Upper lobe of left lung (tissue), 6 donors: ENCODE measurements at regions not wholly inside any gene's neighbourhood (a gene's known extent, or its start where the extent isn't known, plus 50 kb on each side); places are given as distances from the start of the nearest gene placed in this dataset.

Source experiments
- ATAC-seq, 2 donors: fragments of 200-7000 bp; cut with Tn5 transposase; one replicate each; pipeline ENCODE4 v1.9.1; 2022; ENCODE audit warnings: mild to moderate bottlenecking in 2 of 2, moderate library complexity in 2 of 2; ENCODE audit not compliant: low FRiP score in 2 of 2
- DNase-seq, 2 donors: peaks; one replicate each; pipeline ENCODE4 v3.0.0-alpha.2; 2019 to 2020
- H3K27ac ChIP-seq, 4 donors: fragments of 200-600 bp; sonication (generic); one replicate each; pipeline ENCODE4 v1.5.1; 2016 to 2019
- H3K27me3 ChIP-seq, 4 donors: fragments of 200-600 bp; sonication (generic); one replicate each; pipeline ENCODE4 v1.5.1; 2017 to 2019
- H3K36me3 ChIP-seq, 4 donors: fragments of 200-600 bp; sonication (generic); one replicate each; pipeline ENCODE4 v1.5.1; 2016 to 2019
- H3K4me1 ChIP-seq, 4 donors: fragments of 200-600 bp; sonication (generic); one replicate each; pipeline ENCODE4 v1.5.1; 2018 to 2019
- H3K4me3 ChIP-seq, 4 donors: fragments of 200-600 bp; sonication (generic); one replicate each; pipeline ENCODE4 v1.5.1; 2017 to 2019; ENCODE audit warnings: mild to moderate bottlenecking in 2 of 4, moderate library complexity in 1 of 4
- H3K9me3 ChIP-seq, 4 donors: fragments of 200-600 bp; sonication (generic); one replicate each; pipeline ENCODE4 v1.5.1; 2018 to 2019
- EP300 ChIP-seq, 4 donors: sonication (generic); formaldehyde crosslinking; IDR thresholded peaks; one replicate each; pipeline ENCODE4 v1.5.1; 2017; ENCODE audit warnings: antibody characterized with exemption in 4 of 4, control low read depth in 2 of 4
- POLR2A ChIP-seq, 4 donors: fragments of 450-650 bp; IDR thresholded peaks; one replicate each; pipeline ENCODE4 v1.5.1; 2016 to 2017; ENCODE audit warnings: antibody characterized with exemption in 4 of 4, mild to moderate bottlenecking in 2 of 4
- POLR2AphosphoS5 ChIP-seq, 2 donors: sonication (generic); formaldehyde crosslinking; IDR thresholded peaks; one replicate each; pipeline ENCODE4 v1.5.1; 2017; ENCODE audit warnings: antibody characterized with exemption in 2 of 2
- WGBS, 2 donors: methylation state at CpG; one replicate each; pipeline ENCODE4 v1.1.5; 2017 to 2018; 5-methylcytosine and 5-hydroxymethylcytosine counted together
- TF ChIP-seq, protein P1 (sequence below), 6 experiments: fragments of 450-650 bp in 4 of 6; fragments of 200-600 bp in 2 of 6; sonication (generic) in 2 of 6; IDR thresholded peaks; one replicate each; pipeline ENCODE4 v1.5.1; 2016 to 2019; ENCODE audit warnings: antibody characterized with exemption in 6 of 6
- donor health status: DM: no; HTN: no; CAD: no; lungs with moderate emphysema.
- donor health status: DM: no; HTN: yes; CAD: no; lungs with severe emphysema.

DNA sequence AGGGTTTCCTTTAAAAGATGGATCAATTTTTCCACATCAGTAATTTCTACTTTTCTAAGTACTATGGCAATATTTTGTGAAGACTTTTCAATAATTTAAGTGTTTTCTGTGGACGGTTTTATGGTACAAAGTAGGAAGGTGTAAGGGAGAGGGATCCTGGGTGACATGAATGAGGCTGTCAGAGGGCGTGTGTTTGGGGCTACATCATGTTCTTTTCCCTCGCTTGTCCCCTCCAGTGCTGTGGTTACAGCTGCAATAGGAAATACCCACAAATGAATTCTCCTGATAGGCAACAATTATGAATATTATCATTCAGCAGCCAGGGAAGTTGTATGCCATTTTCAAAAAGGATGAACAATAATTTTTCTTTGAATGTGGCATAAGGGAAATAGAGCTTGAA, 83.8 kb downstream of the CAVIN4 start:
- H3K9me3 ChIP-seq: peaks cover 0 to 9% (median 5%) of the 10 kb centered on the region in 4 donors
- no peak for ATAC-seq
- TF ChIP-seq POLR2AphosphoS5 (IDR thresholded peaks at IDR 0.05) (no peak), EP300 (IDR thresholded peaks at IDR 0.05) (no peak), POLR2A (IDR thresholded peaks at IDR 0.05) (no peak)
- TF ChIP-seq, protein P1, sequence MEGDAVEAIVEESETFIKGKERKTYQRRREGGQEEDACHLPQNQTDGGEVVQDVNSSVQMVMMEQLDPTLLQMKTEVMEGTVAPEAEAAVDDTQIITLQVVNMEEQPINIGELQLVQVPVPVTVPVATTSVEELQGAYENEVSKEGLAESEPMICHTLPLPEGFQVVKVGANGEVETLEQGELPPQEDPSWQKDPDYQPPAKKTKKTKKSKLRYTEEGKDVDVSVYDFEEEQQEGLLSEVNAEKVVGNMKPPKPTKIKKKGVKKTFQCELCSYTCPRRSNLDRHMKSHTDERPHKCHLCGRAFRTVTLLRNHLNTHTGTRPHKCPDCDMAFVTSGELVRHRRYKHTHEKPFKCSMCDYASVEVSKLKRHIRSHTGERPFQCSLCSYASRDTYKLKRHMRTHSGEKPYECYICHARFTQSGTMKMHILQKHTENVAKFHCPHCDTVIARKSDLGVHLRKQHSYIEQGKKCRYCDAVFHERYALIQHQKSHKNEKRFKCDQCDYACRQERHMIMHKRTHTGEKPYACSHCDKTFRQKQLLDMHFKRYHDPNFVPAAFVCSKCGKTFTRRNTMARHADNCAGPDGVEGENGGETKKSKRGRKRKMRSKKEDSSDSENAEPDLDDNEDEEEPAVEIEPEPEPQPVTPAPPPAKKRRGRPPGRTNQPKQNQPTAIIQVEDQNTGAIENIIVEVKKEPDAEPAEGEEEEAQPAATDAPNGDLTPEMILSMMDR (IDR thresholded peaks at IDR 0.05): no peak

DNA sequence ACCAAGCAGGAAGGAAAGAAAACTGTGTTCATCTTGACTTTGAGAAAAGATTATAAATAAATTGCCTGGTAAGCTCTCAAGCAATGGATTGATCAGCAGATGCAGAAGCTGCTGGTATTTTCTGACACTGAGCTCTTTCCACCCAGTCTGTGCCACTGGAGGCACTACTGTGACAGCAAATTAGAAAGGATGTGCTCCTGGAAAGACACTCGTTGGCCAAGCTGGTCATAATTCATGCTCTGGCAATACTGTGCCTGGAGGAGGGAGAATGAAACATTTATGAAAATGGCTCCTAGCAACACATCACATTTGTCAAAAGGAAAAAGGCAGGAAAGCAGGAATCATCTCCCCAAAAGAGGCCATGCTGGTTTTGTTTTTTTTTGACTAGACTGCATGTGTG, 84.2 kb downstream of the CAVIN4 start:
- WGBS, 2 donors: 28 to 31% methylated on average over 1 of the region's 1 CpG
- no peak overlapping the region for H3K4me3 ChIP-seq
- ATAC-seq: no peak
- H3K36me3 ChIP-seq: no peaks in the 10 kb centered on the region
- peaks cover 0 to 7% (median under 1%) of the 10 kb centered on the region in 4 donors for H3K9me3 ChIP-seq
- H3K4me1 ChIP-seq: no peaks in the 10 kb centered on the region
- TF ChIP-seq EP300 (IDR thresholded peaks at IDR 0.05) (no peak), POLR2AphosphoS5 (IDR thresholded peaks at IDR 0.05) (no peak), POLR2A (IDR thresholded peaks at IDR 0.05) (no peak)
- TF ChIP-seq, protein P1 (IDR thresholded peaks at IDR 0.05): no peak
- H3K27ac ChIP-seq: no peak overlapping the region
- DNase-seq: no peak
- H3K27me3 ChIP-seq: no peaks in the 10 kb centered on the region

More for the DNA sequence above, 83.8 kb downstream of the CAVIN4 start:
- H3K4me1 ChIP-seq: no peaks in the 10 kb centered on the region
- 73 to 74% methylated on average over 3 of the region's 3 CpGs for WGBS, 2 donors
- no peak overlapping the region for H3K4me3 ChIP-seq
- H3K27me3 ChIP-seq: no peaks in the 10 kb centered on the region
- H3K36me3 ChIP-seq: no peaks in the 10 kb centered on the region
- no peak overlapping the region for H3K27ac ChIP-seq
- no peak for DNase-seq

DNA sequence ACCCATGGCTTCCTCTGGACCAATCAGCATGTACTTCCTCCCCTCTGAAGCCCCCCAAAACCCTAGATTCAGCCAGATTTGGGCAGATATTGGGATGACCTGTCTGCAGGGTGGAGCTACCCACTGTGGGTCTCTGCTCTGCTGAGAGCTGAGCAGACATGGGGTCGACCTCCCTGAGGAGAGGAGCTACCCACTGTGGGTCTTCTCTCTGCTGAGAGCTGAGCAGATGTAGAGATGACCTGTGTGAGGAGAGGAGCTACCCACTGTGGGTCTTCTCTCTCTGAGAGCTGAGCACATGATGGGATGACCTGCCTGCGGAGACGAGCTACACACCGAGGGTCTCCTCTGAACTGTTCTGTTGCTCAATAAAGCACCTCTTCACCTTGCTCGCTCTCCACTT, 89.6 kb downstream of the CAVIN4 start:
- TF ChIP-seq POLR2AphosphoS5 (IDR thresholded peaks at IDR 0.05) (no peak), POLR2A (IDR thresholded peaks at IDR 0.05) (no peak), EP300 (IDR thresholded peaks at IDR 0.05) (no peak)
- TF ChIP-seq, protein P1 (IDR thresholded peaks at IDR 0.05): no peak
- Histone ChIP-seq H3K27ac (no peak overlapping the region), H3K27me3 (no peaks in the 10 kb centered on the region), H3K9me3 (peaks cover 0 to 3% (median 0%) of the 10 kb centered on the region in 4 donors), H3K4me1 (no peaks in the 10 kb centered on the region), H3K4me3 (no peak overlapping the region), H3K36me3 (no peaks in the 10 kb centered on the region)
- ATAC-seq: peak in 1 of 2 donors; percentile 67
- DNase-seq: no peak
- WGBS, 2 donors: 71 to 73% methylated on average over 5 of the region's 5 CpGs

DNA sequence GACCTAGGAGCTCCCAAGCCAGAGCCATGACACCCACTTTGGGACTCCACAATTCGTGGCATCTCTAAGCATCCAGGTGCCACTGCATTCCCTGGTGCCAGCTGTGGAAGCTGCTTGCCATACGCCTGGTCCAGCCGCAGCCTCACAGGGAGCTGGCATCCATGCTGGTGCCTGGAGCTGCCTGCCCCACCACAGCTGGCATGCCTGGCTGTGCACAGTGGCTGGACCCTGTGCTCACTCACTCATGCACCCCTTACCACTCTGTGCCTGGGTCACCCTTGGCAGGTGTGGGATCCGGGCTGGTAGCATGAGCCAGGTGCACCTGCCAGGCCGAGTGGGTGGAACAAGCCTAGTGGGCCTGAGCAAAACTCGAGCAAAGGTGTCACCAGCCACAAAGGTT, 90.1 kb downstream of the CAVIN4 start:
- H3K4me1 ChIP-seq: no peaks in the 10 kb centered on the region
- H3K9me3 ChIP-seq: peaks cover 0 to 3% (median 0%) of the 10 kb centered on the region in 4 donors
- no peaks in the 10 kb centered on the region for H3K36me3 ChIP-seq
- DNase-seq (peak in 1 of 2 donors; percentile 46), ATAC-seq (no peak)
- TF ChIP-seq POLR2A (IDR thresholded peaks at IDR 0.05): no peak
- TF ChIP-seq, protein P1 (IDR thresholded peaks at IDR 0.05): no peak
- TF ChIP-seq POLR2AphosphoS5 (IDR thresholded peaks at IDR 0.05): no peak
- TF ChIP-seq EP300 (IDR thresholded peaks at IDR 0.05): no peak
- WGBS, 2 donors: 75 to 90% methylated on average over 3 to 6 of the region's 6 CpGs
- H3K4me3 ChIP-seq: no peak overlapping the region
- no peaks in the 10 kb centered on the region for H3K27me3 ChIP-seq
- no peak overlapping the region for H3K27ac ChIP-seq

DNA sequence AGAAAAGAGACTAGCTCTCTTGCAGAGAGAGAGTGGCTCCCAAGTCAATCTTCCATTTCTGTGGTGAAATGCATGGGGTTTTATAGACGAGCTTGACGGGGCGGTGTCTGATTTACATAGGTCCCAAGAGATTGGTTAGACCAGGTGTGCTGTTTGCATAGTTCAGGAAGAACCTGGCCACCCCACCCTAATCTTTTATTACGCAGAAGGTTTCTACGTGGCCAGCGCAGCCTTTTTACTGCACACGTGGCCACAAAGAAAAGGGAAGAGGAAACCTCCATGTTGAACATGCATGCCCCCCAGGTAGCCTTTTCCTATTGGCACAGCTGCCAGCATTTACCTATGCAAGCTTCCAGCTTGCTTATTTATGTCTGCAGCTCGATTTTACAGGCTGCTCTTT, 92.1 kb downstream of the CAVIN4 start:
- H3K4me1 ChIP-seq: no peaks in the 10 kb centered on the region
- H3K27ac ChIP-seq: no peak overlapping the region
- 63 to 74% methylated on average over 8 of the region's 8 CpGs for WGBS, 2 donors
- H3K27me3 ChIP-seq: no peaks in the 10 kb centered on the region
- H3K9me3 ChIP-seq: peaks cover 0 to 3% (median 0%) of the 10 kb centered on the region in 4 donors
- H3K36me3 ChIP-seq: no peaks in the 10 kb centered on the region
- TF ChIP-seq POLR2A (IDR thresholded peaks at IDR 0.05): no peak
- TF ChIP-seq, protein P1 (IDR thresholded peaks at IDR 0.05): no peak
- no peak for TF ChIP-seq POLR2AphosphoS5 (IDR thresholded peaks at IDR 0.05)
- no peak for TF ChIP-seq EP300 (IDR thresholded peaks at IDR 0.05)
- DNase-seq (no peak), ATAC-seq (no peak)
- H3K4me3 ChIP-seq: no peak overlapping the region
